ENCODE measurements at regions not wholly inside any gene's neighbourhood (a gene's known extent, or its start where the extent isn't known, plus 50 kb on each side); places are given as distances from the start of the nearest gene placed in this dataset.

- no peaks in the 10 kb centered on the region for H3K9me3 ChIP-seq (ENCODE audit: insufficient read depth in 2 of 2, low read depth in 1 of 2, low read length in 1 of 2)
- FAIRE-seq, result no peak
- TF ChIP-seq KDM1A (IDR thresholded peaks at IDR 0.05; ENCODE audit: borderline replicate concordance, low read length) (no peak), RNF2 (IDR thresholded peaks at IDR 0.05; ENCODE audit: borderline replicate concordance, low read depth, low read length, missing control alignments, poor library complexity, severe bottlenecking) (no peak), HDAC6 (IDR thresholded peaks at IDR 0.05; ENCODE audit: low read depth, low read length) (no peak), SIX5 (IDR thresholded peaks at IDR 0.05; ENCODE audit: low read depth, low read length) (no peak), CBX5 (IDR thresholded peaks at IDR 0.05; ENCODE audit: low read depth, low read length) (no peak), TCF12 (IDR thresholded peaks at IDR 0.05; ENCODE audit: low read depth, low read length) (no peak), CTCF (IDR thresholded peaks at IDR 0.05; ENCODE audit: control extremely low read depth in 1 of 3, insufficient read depth in 1 of 3, low read depth in 1 of 3, low read length in 3 of 3) (no peak), POU5F1 (IDR thresholded peaks at IDR 0.05; ENCODE audit: low read depth, low read length) (no peak), ATF3 (IDR thresholded peaks at IDR 0.05; ENCODE audit: insufficient read depth, low read depth, low read length) (no peak), RAD21 (IDR thresholded peaks at IDR 0.05 in 1 of 2, conservative IDR thresholded peaks at IDR 0.05 in 1 of 2; ENCODE audit: low read depth in 2 of 2, low read length in 2 of 2) (no peak), JUN (IDR thresholded peaks at IDR 0.05; ENCODE audit: low read depth, low read length) (no peak)
Measured at GRCh38 chr3:23038471-23038870, 164.7 kb upstream of the UBE2E2 start.

More at GRCh38 chr3:23038471-23038870, 164.7 kb upstream of the UBE2E2 start:
- Histone ChIP-seq H3K79me1 (ENCODE audit: low read depth, low read length) (no peaks in the 10 kb centered on the region), H4K5ac (ENCODE audit: insufficient read length, low read depth, low read length) (no peak overlapping the region), H2BK20ac (ENCODE audit: low read length) (no peak overlapping the region), H2BK5ac (ENCODE audit: low read depth, low read length) (no peak overlapping the region), H3K9ac (replicated peaks in 1 of 4; ENCODE audit: extremely low read depth in 1 of 4, low read depth in 3 of 4, low read length in 3 of 4) (no peak overlapping the region), H3K18ac (ENCODE audit: extremely low read depth, low read length) (no peak overlapping the region), H3K27ac (ENCODE audit: low read depth, low read length) (no peak overlapping the region), H3K4me1 (replicated peaks in 1 of 4; ENCODE audit: control insufficient read depth in 3 of 4, insufficient read depth in 4 of 4, low read length in 3 of 4) (peaks cover 0 to 5% (median 2%) of the 10 kb centered on the region in 4 experiments; a peak in 3 of 7 replicates), H3K36me3 (ENCODE audit: control insufficient read depth in 2 of 4, insufficient read depth in 4 of 4, low read length in 3 of 4) (no peaks in the 10 kb centered on the region), H3K4me2 (ENCODE audit: insufficient read depth in 1 of 2, low read depth in 2 of 2, low read length in 2 of 2) (no peak overlapping the region), H3K4me3 (ENCODE audit: extremely low read depth in 1 of 4, insufficient read depth in 2 of 4, low read depth in 3 of 4, low read length in 4 of 4) (no peak overlapping the region), H4K8ac (ENCODE audit: extremely low read depth, insufficient read depth, low read length) (no peak overlapping the region), H3K14ac (ENCODE audit: insufficient read length) (no peak overlapping the region), H2BK15ac (ENCODE audit: low read length) (no peak overlapping the region), H3K23me2 (ENCODE audit: low read depth, low read length) (no peaks in the 10 kb centered on the region), H3K23ac (ENCODE audit: insufficient read length) (no peak overlapping the region), H2AK5ac (ENCODE audit: low read depth, low read length) (no peak overlapping the region), H4K91ac (replicated peaks; ENCODE audit: insufficient read length, low read length) (no peak overlapping the region), H2BK12ac (ENCODE audit: low read depth, low read length) (no peak overlapping the region), H3K27me3 (replicated peaks in 1 of 4; ENCODE audit: control insufficient read depth in 3 of 4, extremely low read depth in 1 of 4, insufficient read depth in 3 of 4, low read length in 3 of 4) (no peaks in the 10 kb centered on the region), H2AFZ (ENCODE audit: low read length) (no peak overlapping the region), H3K4ac (replicated peaks; ENCODE audit: insufficient read length, low read depth, low read length) (no peak overlapping the region), H2BK120ac (replicated peaks; ENCODE audit: low read depth, low read length) (no peak overlapping the region), H3K79me2 (ENCODE audit: control insufficient read depth in 1 of 2, insufficient read depth in 2 of 2, low read length in 2 of 2) (no peaks in the 10 kb centered on the region), H4K20me1 (replicated peaks in 1 of 2; ENCODE audit: control insufficient read depth in 1 of 2, insufficient read depth in 2 of 2, low read length in 2 of 2) (no peaks in the 10 kb centered on the region), H3K56ac (replicated peaks; ENCODE audit: insufficient read length, low read depth, low read length) (no peak overlapping the region)
- 91% methylated on average over 2 of the region's 2 CpGs; no CpG with 5 or more reads in 1 of the 2 experiments for WGBS, 2 experiments (ENCODE audit: extremely low coverage in 1 of 2, insufficient coverage in 1 of 2, insufficient read length in 1 of 2, insufficient replicate concordance in 2 of 2, low coverage in 1 of 2, low lambda C conversion rate in 2 of 2, missing lambda C conversion rate in 1 of 2)
- DNase-seq (ENCODE audit: low read depth in 1 of 2, low spot score in 2 of 2), result no peak
- ChIA-PET POLR2A (ENCODE audit: partially characterized antibody) (no interaction called here), CTCF (ENCODE audit: partially characterized antibody) (interaction anchor here (0.7 kb wide), 1 partner anchor 11 kb away, joined by 3 read pairs; no protein-coding TSS in a partner anchor)

Data from H1 (cell line).